NCI-H69 (cell line): ENCODE measurements at regions not wholly inside any gene's neighbourhood (a gene's known extent, or its start where the extent isn't known, plus 50 kb on each side); places are given as distances from the start of the nearest gene placed in this dataset.
A peak's percentile ranks its signal among the peaks of the same experiment; 100 is the strongest.
"Not testable (repeated sequence)": the region's sequence is repeated elsewhere in the genome, so short reads cannot be mapped to it uniquely, and the experiment has no call there.

ENCODE experiments used
- DNase-seq: peaks from one replicate; lab custom pipeline; 2025; lab: John Stamatoyannopoulos, UW

GRCh38 chrY:17511984-17512383 lies 368.0 kb downstream of the CDY2B start:
- DNase-seq = not testable (repeated sequence)

DNA sequence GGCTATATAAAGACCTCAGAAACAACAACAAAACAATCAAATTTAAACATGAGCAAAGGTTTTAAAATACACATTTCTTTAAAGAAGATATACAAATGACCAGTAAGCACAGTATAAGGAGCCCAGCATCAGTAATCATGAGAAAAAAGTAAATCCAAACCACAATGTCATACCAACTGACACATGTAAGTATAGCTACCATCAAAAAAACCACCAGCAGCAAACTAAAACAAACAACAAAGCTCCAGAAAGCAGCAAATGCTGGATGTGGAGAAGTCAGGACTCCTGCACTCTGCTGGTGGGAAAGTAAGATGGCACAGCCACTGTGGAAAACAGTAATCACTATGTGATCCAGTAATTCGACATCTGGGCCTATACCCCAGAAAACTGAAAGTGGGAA lies 368.5 kb downstream of the CDY2B start:
- not testable (repeated sequence) for DNase-seq

GRCh38 chrY:17505834-17506233 lies 374.2 kb downstream of the CDY2B start:
- DNase-seq = not testable (repeated sequence)

DNA sequence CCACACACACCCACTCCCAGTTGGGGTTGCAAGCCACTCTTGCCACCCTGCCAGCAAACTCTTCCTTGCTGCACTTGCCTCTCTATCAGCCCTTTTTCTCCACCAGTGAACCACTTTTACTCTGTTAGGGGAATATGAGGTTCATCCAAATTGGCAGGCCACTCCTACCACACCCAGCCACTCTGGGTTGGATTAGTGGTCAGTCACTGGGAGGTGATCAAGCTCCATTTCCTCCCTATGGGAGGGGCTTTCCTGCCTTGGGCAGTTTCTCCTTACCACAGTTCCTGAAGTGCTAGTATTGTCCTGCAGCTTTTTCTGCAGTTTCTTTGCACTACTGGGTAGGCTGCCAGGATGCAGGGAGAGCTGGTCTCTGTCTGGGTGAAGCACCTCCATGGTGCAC lies 395.3 kb downstream of the CDY2B start:
- DNase-seq = not testable (repeated sequence)

GRCh38 chrY:17484157-17484556 lies 395.9 kb downstream of the CDY2B start:
- not testable (repeated sequence) for DNase-seq

DNA sequence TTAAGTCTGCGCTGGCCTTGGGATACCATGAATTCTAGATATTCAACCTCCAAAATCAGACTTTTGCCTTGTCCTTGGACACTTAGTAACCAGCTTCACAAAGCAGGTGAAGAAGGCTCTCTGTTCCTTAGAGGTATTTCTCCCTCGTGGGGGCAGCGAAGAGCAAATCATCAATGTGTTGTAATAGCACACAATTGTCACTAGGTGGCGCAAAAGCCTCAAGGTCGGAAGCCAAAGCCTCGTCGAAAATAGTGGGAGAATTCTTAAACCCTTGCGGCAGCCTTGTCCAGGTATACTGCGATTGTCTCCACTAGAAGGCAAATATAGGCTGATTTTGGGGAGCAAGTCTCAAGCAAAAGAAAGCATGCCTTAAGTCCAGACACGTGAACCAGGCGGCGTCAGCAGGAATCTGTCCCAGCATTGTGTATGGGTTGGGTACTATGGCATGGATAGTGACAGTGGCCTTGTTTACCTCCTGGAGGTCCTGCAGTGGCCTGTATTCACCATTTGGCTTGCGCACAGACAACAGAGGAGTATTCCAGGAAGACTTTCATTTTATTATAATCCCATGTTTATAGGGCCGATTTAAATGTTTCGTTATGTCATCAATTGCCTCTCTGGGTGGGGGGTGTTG lies 398.5 kb downstream of the CDY2B start:
- DNase-seq = not testable (repeated sequence)

- DNase-seq = not testable (repeated sequence)
Measured at GRCh38 chrY:17472068-17472467, 408.0 kb downstream of the CDY2B start.

DNA sequence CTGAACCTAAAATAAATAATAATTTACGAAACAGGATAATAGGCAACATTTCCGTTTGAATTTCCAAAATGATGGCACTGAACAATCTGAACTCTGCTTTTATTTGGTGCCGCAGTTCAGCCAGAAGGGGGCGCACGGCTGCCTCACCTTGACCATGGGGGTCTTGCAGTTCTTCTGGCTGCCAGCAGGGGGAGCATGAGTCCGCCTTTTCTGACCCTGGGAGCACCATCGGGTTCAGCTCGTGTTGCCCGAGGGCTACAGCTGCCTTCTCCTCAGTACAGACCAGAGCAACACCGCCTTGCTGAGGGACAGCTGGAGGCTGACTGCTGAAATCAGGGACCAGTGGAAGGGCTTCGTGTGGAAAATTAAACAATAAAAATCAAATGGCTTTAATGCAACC lies 420.3 kb downstream of the CDY2B start:
- DNase-seq = not testable (repeated sequence)

DNA sequence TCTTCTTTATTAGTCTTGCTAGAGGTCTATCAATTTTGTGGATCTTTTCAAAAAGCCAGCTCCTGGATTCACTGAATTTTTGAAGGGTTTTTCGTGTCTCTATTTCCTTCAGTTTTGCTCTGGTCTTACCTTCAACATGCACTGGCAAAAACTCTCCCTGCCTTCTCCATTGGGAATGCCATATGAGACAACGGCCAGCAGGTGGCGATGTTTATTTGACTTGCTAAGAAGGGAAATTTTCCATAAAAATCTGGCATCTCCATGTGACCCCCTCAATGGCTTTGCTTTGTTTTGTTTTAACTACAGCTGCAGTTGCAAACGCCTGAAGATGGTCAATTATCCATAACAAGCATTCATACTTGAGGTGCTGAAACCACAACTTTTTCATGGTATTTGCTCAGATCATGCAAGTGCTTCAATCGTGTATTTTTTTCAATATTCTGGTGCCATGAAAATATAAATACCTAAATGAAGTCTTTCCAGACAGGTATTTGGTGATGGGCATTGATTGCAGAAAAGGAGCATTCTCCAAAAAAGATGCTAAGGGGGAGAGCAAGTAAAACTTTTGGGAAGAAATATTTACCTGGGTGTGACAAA lies 449.4 kb downstream of the CDY2B start:
- peak; percentile 8 for DNase-seq

DNA sequence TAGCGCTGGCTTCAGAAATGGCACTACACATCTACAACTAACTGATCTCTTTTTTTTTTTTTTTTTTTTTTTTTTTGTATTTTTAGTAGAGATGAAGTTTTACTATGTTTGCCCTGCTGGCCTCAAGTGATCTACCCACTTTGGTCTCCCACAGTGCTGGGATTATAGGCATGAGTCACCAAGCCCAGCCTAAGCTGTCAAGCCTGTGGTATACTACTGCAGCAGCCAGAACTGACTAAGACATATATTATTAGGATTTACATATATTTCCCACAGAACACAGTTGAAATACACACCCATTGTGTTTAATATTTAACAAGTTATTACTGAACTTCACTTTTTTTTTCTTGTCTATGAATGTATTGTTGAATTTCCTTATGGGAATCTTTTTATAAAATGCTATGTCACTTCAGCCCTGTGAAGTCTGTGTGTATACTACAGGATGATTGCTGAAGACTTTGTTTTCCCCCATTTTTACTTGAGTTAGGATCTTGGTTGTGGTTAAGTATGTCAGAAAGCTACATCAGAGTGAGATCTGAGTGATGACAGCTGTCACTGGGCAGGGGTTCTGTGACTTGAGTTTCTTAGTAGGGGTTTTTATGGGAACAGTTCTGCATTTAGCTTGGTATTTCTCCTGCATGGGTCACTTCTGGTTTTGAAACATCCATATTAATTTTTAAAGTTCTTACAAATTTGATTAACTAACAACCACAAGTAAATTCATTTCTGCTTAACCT lies 481.5 kb downstream of the CDY2B start:
- DNase-seq = no peak

DNA sequence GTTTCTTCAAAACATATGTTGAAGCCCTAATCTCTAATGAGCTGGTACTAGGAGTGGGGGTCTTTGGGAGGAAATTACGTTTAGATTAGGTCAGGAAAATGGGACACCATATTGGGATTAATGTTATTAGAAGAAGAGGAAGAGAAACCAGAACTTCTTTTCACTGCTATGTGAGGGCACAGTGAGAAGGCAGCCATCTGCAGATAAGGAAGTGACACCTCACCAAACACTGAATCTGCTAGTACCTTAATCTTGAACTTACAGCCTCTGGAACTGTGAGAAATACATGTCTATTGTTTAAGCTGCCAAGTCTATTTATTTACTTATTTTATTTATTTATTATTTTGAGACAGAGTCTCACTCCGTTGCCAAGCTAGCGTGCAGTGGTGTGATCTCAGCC lies 482.4 kb downstream of the CDY2B start:
- DNase-seq = no peak

DNA sequence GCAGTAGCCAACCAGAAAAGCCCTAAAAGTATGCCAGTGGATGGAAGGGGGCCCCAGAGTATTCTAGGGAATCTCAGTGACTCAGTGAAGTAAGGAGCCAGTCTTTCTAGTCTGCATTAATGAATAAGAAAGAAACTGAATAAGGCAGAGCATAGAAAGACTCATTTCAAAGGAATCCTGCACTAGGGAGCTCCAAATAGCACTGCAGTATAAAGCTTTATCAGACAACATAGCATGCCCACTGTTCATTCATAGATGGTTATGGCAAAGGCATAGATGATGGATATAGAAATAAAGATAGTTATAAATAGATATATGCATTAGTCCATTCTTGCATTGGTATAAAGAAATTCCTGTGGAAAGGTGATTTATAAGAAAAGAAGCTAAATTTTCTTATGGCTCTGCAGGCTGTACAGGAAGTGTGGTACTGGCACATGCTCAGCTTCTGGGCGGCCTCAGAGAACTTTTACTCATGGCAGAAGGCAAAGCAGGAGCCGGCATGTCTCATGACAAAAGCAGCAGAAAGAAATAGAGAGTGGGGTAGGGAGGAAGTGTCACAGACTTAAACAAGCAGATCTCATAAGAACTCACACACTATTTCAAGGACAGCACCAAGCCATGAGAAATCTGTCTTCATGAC lies 498.5 kb downstream of the CDY2B start:
- no peak for DNase-seq

DNA sequence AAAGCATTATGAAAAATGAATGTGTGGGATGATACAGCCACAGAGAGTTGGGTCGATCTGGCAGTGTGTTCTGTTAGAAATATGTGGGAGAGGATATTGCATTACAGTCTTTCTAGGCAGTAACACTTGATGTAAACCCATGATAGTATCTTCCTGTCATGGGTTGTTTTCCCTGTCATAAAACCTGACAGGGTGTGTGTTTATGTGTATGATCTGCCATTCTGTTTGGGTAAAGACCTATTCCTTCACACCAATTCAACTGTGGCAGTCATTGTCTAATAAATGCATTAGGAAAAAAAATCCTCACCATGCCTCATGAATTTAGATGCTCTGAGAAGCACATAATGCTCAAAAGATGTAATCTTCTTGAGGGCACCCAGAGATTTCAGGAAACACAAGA lies 501.7 kb downstream of the CDY2B start:
- no peak for DNase-seq

- DNase-seq = no peak
Measured at GRCh38 chrY:17368413-17368812, 511.6 kb downstream of the CDY2B start.

GRCh38 chrY:17366400-17366799 lies 513.6 kb downstream of the CDY2B start:
- no peak for DNase-seq

DNA sequence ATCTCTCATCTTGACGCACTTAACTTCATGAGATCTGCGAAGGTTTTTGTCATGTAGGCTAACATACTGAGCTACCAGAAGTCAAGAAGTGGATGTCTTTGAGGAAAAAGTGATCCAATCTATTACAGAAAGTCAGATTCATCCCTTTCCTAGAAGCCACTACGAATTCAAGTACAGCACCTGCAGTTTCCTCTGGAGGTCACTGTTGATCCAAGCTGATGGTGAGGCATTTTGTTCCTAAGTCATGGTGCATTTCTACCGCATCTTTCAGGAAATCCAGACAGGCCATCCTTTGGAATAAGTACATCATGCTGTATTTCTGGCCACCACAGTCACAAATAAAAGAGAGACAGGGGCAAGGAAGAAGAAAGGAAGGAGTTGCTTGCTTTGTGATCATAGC lies 541.0 kb downstream of the CDY2B start:
- no peak for DNase-seq

GRCh38 chrY:17330733-17331132 lies 549.3 kb downstream of the CDY2B start:
- no peak for DNase-seq

- DNase-seq = no peak
Measured at GRCh38 chrY:17319916-17320315, 560.1 kb downstream of the CDY2B start.

DNA sequence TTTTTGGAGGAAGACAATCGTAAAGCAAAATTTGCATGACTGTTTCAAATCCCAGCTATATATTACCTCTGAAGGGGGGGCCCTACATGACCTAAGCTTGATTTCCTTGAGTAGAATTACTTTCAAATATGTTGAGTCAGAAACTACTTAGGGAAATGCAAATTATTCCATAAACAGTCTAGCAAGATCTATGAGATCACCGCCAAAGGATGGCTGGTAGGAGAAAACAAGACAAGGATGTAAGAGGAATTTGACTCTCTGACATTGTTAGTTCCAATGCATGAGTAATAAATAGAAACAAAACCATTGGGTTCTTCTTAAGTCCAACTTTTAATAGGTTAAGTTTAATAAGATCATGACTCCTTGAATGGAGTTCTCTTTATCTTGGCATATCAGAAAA lies 561.4 kb downstream of the CDY2B start:
- DNase-seq = no peak

DNA sequence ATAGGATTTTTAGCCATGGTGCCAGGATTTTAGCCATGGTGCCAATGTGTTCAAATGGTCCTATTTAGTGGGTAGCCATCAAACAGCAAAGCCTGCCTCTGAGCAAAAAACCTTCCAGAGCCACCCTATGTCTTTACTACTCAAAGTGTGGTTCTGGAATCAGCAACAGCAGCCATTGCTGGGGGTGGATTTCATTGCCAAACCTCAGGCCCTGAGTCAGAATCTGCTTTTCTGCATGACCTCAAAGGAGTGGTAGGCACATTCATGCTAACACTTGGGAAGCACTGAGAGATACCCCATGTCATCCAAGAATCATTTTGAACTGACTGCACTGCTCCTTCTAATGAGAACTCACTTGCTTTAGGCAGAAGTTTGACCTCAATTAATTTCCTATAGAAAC lies 603.0 kb downstream of the CDY2B start:
- DNase-seq = no peak

- DNase-seq = no peak
Measured at GRCh38 chrY:17259497-17259896, 620.5 kb downstream of the CDY2B start.

GRCh38 chrY:17238406-17238805 lies 641.6 kb downstream of the CDY2B start:
- no peak for DNase-seq

DNA sequence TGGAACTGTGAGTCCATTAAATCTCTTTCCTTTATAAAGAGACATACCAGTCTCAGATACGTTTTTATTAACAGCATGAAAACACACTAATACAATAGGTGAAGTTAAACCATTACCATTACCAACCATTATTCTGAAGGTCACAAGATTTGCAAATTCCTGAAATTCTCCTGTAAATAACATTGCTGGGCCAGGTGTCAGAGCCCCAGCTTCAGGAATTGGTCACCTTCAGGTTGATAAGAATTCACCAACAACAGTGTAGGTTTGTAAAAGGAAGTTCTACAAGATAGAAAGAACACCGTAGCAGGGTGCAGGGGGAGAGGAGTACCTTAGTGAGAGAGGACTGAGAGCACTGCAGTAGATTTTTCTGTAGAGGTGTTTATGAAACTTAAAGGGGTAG lies 644.3 kb downstream of the CDY2B start:
- DNase-seq = no peak
